ENCODE measurements at regions not wholly inside any gene's neighbourhood (a gene's known extent, or its start where the extent isn't known, plus 50 kb on each side); places are given as distances from the start of the nearest gene placed in this dataset.

GRCh38 chr4:175380841-175381240 lies 431.2 kb downstream of the GPM6A start:
- no peak for DNase-seq

- DNase-seq = peak; percentile 1
Measured at GRCh38 chr4:175385797-175386196, 426.3 kb downstream of the GPM6A start.

- DNase-seq = peak; percentile 96
Measured at GRCh38 chr4:175386776-175387507, 425.1 kb downstream of the GPM6A start.

- no peak for DNase-seq
Measured at GRCh38 chr4:175394208-175394607, 417.9 kb downstream of the GPM6A start.

- no peak for DNase-seq
Measured at GRCh38 chr4:175405961-175406360, 406.1 kb downstream of the GPM6A start.

- DNase-seq = no peak
Measured at GRCh38 chr4:175407926-175408325, 404.1 kb downstream of the GPM6A start.

- DNase-seq = no peak
Measured at GRCh38 chr4:175411251-175411650, 400.8 kb downstream of the GPM6A start.

GRCh38 chr4:175412161-175412560 lies 399.9 kb downstream of the GPM6A start:
- no peak for DNase-seq

GRCh38 chr4:175412746-175413145 lies 399.3 kb downstream of the GPM6A start:
- DNase-seq = no peak

- DNase-seq = no peak
Measured at GRCh38 chr4:175413561-175413960, 398.5 kb downstream of the GPM6A start.

- DNase-seq = no peak
Measured at GRCh38 chr4:175414602-175415001, 397.5 kb downstream of the GPM6A start.

- DNase-seq = no peak
Measured at GRCh38 chr4:175418516-175418915, 393.5 kb downstream of the GPM6A start.

- DNase-seq = no peak
Measured at GRCh38 chr4:175419236-175419718, 392.8 kb downstream of the GPM6A start.

GRCh38 chr4:175421506-175421905 lies 390.6 kb downstream of the GPM6A start:
- no peak for DNase-seq

- no peak for DNase-seq
Measured at GRCh38 chr4:175422331-175422730, 389.7 kb downstream of the GPM6A start.

- DNase-seq = no peak
Measured at GRCh38 chr4:175424111-175424510, 388.0 kb downstream of the GPM6A start.

- no peak for DNase-seq
Measured at GRCh38 chr4:175427751-175428150, 384.3 kb downstream of the GPM6A start.

GRCh38 chr4:175431694-175432093 lies 380.4 kb downstream of the GPM6A start:
- DNase-seq = no peak

- DNase-seq = peak; percentile 36
Measured at GRCh38 chr4:175435381-175435783, 376.7 kb downstream of the GPM6A start.

GRCh38 chr4:175436196-175436595 lies 375.9 kb downstream of the GPM6A start:
- no peak for DNase-seq

GRCh38 chr4:175440786-175441185 lies 371.3 kb downstream of the GPM6A start:
- DNase-seq = no peak

GRCh38 chr4:175441256-175441655 lies 370.8 kb downstream of the GPM6A start:
- DNase-seq = no peak

GRCh38 chr4:175443547-175443946 lies 368.5 kb downstream of the GPM6A start:
- DNase-seq = no peak

- DNase-seq = no peak
Measured at GRCh38 chr4:175444512-175444911, 367.6 kb downstream of the GPM6A start.

- DNase-seq = peak; percentile 92
Measured at GRCh38 chr4:175447016-175447415, 365.0 kb downstream of the GPM6A start.
